Activated naive CD4-positive, alpha-beta T cell treated with anti-CD3 and anti-CD28 coated beads for 36 hours (primary cell): ENCODE measurements at regions not wholly inside any gene's neighbourhood (a gene's known extent, or its start where the extent isn't known, plus 50 kb on each side); places are given as distances from the start of the nearest gene placed in this dataset.

Source experiments
- CTCF ChIA-PET: fragments of 350-600 bp; sonication (Branson Sonifier 250); formaldehyde crosslinking; loops from one replicate; lab custom pipeline; 2021; ENCODE audit warnings: antibody characterized with exemption; lab: Charles Lee
- DNase-seq: peaks from one replicate; pipeline ENCODE4 v3.0.0-alpha.2; 2020
- H3K27ac Mint-ChIP-seq: one replicate; pipeline ENCODE4 v1.8.0; 2021; ENCODE audit warnings: mild to moderate bottlenecking, mixed read lengths
- H3K27me3 Mint-ChIP-seq: one replicate; pipeline ENCODE4 v1.8.0; 2021; ENCODE audit warnings: low read depth, mixed read lengths
- H3K36me3 Mint-ChIP-seq: one replicate; pipeline ENCODE4 v1.8.0; 2021; ENCODE audit warnings: low read depth, mixed read lengths
- H3K4me1 Mint-ChIP-seq: one replicate; pipeline ENCODE4 v1.8.0; 2021; ENCODE audit warnings: low read depth, mixed read lengths
- H3K4me3 Mint-ChIP-seq: one replicate; pipeline ENCODE4 v1.8.0; 2021; ENCODE audit warnings: mild to moderate bottlenecking, moderate library complexity, mixed read lengths
- H3K9me3 Mint-ChIP-seq: one replicate; pipeline ENCODE4 v1.8.0; 2021; ENCODE audit warnings: mixed read lengths
- intact Hi-C: fragments of 100-400 bp; cut with micrococcal nuclease; formaldehyde crosslinking; loops from one replicate; pipeline ENCODE4 v1.15.1; 2023

DNA sequence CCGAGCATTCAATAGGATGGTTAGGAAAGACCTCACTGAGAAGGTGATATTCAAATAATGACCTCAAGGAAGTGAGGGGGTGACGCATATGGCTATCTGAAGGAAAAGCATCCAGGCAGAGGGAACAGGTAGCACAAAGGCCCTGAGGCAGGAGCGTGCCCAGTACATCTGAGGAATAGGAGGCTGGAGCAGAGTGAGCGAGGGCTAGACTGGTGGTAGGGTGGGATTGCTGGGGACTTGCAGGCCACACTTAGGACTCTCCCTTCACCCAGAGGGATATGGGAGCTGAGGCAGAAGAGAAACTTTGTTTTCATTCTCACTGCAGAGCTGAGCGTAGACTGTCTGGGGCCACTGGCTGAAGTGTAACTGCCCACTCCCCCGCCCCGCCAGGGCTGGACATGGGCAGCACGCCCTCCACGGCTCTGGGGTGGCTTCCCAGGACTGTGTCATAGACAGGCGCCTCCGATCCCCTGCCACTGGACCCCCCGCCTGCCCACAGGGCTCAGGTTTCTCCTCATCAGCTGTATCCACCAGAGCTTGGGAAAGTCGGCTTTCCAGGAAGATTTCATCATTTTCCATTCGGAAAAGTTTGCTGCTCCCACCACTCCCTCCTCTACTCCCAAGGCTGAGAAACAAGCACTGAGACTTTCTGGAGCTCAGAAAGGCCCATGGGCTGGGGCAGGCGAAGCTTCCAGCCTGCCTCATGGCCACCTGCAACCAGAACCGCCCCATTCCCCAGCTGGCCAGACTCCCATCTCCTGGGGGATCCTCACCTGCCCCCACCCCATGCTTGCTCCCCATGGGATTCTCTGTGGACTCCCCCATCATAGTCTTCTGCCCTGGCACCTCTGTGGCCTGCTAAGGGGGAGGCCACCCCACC is 142.6 kb downstream of the MRPL14 start:
- H3K4me1 Mint-ChIP-seq, result no peaks in the 10 kb centered on the region
- DNase-seq, result no peak
- intact Hi-C loops, result no loop called here
- H3K9me3 Mint-ChIP-seq, result no peaks in the 10 kb centered on the region
- no peaks in the 10 kb centered on the region for H3K36me3 Mint-ChIP-seq
- CTCF ChIA-PET, result no interaction called here
- no peak overlapping the region for H3K4me3 Mint-ChIP-seq
- H3K27ac Mint-ChIP-seq, result no peak overlapping the region
- H3K27me3 Mint-ChIP-seq, result no peaks in the 10 kb centered on the region

GRCh38 chr6:43983632-43984031 is 143.6 kb downstream of the MRPL14 start:
- no peaks in the 10 kb centered on the region for H3K4me1 Mint-ChIP-seq
- H3K27me3 Mint-ChIP-seq, result no peaks in the 10 kb centered on the region
- H3K9me3 Mint-ChIP-seq, result no peaks in the 10 kb centered on the region
- intact Hi-C loops, result no loop called here
- no peak for DNase-seq
- no peak overlapping the region for H3K27ac Mint-ChIP-seq
- H3K4me3 Mint-ChIP-seq, result no peak overlapping the region
- CTCF ChIA-PET, result no interaction called here
- H3K36me3 Mint-ChIP-seq, result no peaks in the 10 kb centered on the region

GRCh38 chr6:43983191-43983590 is 144.1 kb downstream of the MRPL14 start:
- intact Hi-C loops, result no loop called here
- DNase-seq, result no peak
- no peaks in the 10 kb centered on the region for H3K4me1 Mint-ChIP-seq
- H3K4me3 Mint-ChIP-seq, result no peak overlapping the region
- H3K9me3 Mint-ChIP-seq, result no peaks in the 10 kb centered on the region
- H3K27ac Mint-ChIP-seq, result no peak overlapping the region
- CTCF ChIA-PET, result no interaction called here
- H3K36me3 Mint-ChIP-seq, result no peaks in the 10 kb centered on the region
- H3K27me3 Mint-ChIP-seq, result no peaks in the 10 kb centered on the region

GRCh38 chr6:43982084-43982625 is 145.1 kb downstream of the MRPL14 start:
- no peaks in the 10 kb centered on the region for H3K4me1 Mint-ChIP-seq

GRCh38 chr6:43981363-43981990 is 145.8 kb downstream of the MRPL14 start:
- H3K4me3 Mint-ChIP-seq, result no peak overlapping the region
- H3K36me3 Mint-ChIP-seq, result no peaks in the 10 kb centered on the region
- no peak overlapping the region for H3K27ac Mint-ChIP-seq
- no peaks in the 10 kb centered on the region for H3K4me1 Mint-ChIP-seq
- CTCF ChIA-PET, result interaction anchor here (1.2 to 1.7 kb wide), 2 partner anchors 10 to 212 kb away, joined by 3 to 4 read pairs; no protein-coding TSS in a partner anchor
- peaks cover 4% of the 10 kb centered on the region for H3K27me3 Mint-ChIP-seq
- H3K9me3 Mint-ChIP-seq, result no peaks in the 10 kb centered on the region
- intact Hi-C loops, result no loop called here
- no peak for DNase-seq

More at GRCh38 chr6:43982084-43982625, 145.1 kb downstream of the MRPL14 start:
- H3K36me3 Mint-ChIP-seq, result no peaks in the 10 kb centered on the region
- peaks cover 2% of the 10 kb centered on the region for H3K27me3 Mint-ChIP-seq
- no peak for DNase-seq
- H3K4me3 Mint-ChIP-seq, result no peak overlapping the region
- CTCF ChIA-PET, result no interaction called here
- H3K27ac Mint-ChIP-seq, result no peak overlapping the region
- intact Hi-C loops, result no loop called here
- H3K9me3 Mint-ChIP-seq, result no peaks in the 10 kb centered on the region

DNA sequence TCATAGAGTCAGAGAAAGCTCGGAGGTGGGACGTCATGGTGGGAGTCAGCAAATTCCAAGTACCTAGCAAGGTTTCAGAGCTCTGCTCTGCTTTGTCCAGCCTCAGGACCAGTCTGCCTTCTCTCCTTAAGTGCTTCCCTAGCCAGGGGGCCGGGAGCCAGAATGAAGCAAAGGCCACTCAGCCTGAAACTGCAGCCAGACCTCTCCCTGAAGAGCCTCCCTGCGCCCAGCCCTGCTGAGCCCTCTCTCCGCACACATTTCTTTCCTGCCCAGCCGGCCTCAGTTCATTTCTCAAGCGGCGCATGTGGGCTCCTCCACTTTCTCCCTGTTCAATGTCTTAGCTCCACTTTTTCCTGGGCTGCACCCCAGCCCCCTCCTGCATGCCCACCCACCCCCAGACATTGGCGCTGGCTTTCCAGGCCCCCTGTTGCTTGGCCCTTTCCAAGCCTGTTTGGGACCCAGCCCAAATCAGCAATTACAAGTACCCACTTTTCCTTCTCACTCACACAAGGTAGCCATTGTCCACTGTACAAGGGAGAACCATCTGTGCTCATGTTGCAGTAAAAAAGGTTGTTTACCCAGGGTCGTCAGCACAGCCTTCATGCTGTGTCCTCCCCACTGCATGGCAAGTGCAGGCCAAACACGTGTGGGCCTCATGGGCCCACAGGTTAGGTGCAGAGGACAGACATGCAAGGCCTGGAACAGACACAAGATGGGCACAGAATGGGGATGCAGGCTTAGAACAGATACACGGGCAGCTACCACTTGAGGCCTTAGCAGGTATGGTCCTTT is 147.1 kb downstream of the MRPL14 start:
- DNase-seq, result no peak
- Mint-ChIP-seq H3K9me3 (no peaks in the 10 kb centered on the region), H3K27me3 (peaks cover 4% of the 10 kb centered on the region), H3K27ac (no peak overlapping the region), H3K4me3 (no peak overlapping the region), H3K36me3 (no peaks in the 10 kb centered on the region), H3K4me1 (no peaks in the 10 kb centered on the region)
- intact Hi-C loops, result no loop called here
- CTCF ChIA-PET, result interaction anchor here (1.2 to 1.7 kb wide), 2 partner anchors 9 to 211 kb away, joined by 3 to 4 read pairs; no protein-coding TSS in a partner anchor

DNA sequence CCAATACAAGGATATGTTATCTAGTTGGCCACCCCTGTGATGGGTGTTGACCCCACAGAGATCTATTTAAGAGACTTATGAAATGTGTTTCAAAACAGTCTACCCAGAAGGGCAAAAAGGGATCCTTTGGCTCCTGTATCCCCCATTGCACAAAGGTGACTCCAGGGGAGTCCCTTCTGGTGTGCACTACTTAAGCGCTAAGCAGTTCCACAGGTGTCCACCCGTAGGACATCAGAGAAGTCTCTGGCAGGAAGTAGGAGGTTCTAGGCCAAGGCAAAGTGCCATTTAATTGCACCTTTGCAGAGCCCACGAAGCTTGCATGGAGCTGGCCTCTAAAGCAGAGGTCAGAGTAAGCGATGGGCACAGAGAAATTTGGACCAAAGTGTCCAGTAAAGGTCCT is 147.7 kb downstream of the MRPL14 start:
- no peaks in the 10 kb centered on the region for H3K36me3 Mint-ChIP-seq
- no peaks in the 10 kb centered on the region for H3K4me1 Mint-ChIP-seq
- CTCF ChIA-PET, result interaction anchor here (1.7 kb wide), 1 partner anchor 8 kb away, joined by 4 read pairs; no protein-coding TSS in a partner anchor
- H3K27me3 Mint-ChIP-seq, result peaks cover 4% of the 10 kb centered on the region
- no peaks in the 10 kb centered on the region for H3K9me3 Mint-ChIP-seq
- DNase-seq, result no peak
- H3K27ac Mint-ChIP-seq, result no peak overlapping the region
- intact Hi-C loops, result no loop called here
- no peak overlapping the region for H3K4me3 Mint-ChIP-seq

DNA sequence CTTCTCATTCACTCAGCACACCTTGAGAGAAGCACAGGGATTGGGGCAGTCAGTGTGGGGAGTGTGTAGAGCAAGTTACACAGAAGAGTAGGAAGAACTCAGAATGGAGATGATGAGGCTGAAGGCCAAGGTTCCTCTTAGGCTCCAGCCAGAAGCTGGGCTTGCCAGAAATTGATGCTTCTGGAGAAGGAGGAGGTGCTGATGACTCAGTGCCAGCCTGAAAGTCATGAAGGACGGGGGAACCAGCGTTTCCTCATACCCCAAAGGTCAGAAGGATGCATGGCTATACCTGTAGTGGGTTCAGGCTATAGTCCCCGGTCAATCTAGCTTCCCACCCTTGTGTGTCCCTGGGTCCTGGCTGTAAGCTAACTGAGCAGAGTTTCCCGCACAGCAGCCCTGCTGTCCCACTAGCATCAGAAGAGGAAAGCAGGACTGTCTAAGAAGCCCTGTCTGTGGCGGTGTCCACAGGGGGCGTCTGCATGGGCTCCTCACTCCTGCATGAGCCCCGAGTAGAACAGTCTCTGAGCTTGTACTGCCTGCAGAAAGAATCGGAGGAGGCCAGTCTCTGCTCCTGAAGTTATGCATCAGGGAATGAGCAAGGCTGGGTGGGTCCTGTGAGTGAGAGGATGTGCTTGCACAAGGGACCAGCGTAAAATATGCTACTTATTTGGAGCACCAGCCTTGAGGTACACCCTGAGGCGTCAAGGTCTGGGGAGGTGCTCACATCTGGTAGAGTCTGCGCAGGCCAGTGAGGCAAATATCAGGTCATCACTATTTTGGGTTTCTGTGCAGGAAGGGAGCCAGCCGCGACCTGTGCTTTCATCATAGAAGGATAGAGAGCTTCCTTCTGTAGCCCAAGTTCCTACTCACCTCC is 148.5 kb downstream of the MRPL14 start:
- Mint-ChIP-seq H3K4me3 (no peak overlapping the region), H3K9me3 (no peaks in the 10 kb centered on the region), H3K4me1 (no peaks in the 10 kb centered on the region), H3K27me3 (peaks cover 4% of the 10 kb centered on the region), H3K27ac (no peak overlapping the region), H3K36me3 (no peaks in the 10 kb centered on the region)
- CTCF ChIA-PET, result no interaction called here
- intact Hi-C loops, result no loop called here
- DNase-seq, result no peak

DNA sequence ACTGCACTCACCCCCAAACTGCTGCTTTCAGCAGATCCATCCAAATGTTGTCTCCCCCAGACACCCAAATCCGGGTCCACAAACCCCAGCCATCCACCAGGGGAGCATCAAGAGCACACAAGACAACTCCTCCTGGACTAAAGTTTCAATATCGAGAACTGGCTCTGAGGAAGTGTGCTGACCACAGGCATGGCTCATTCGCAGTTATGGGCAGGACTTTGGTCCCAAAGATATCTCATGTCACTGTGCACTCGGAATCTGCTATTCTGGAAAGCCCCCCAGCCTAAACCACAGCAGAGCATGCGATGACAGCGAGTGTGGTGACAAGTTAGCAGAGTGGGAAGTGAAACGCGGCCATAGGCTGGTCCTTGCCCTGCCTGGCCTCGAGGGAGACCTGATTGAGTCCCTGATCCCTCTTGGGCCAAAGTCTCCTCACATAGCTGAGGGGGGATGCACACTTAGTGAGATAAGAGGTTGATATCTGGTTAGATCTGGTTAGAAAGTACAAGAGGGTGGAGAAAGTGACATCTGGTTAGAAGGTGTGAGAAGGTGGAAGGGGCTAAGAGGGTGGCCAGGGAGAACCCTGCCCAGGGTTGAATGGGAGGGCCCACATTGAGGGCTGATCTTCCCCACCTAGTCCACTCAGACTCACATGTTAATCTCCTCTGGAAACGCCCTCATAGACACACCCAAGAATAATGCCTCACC is 149.7 kb downstream of the MRPL14 start:
- Mint-ChIP-seq H3K27ac (no peak overlapping the region), H3K9me3 (no peaks in the 10 kb centered on the region), H3K27me3 (peaks cover 4% of the 10 kb centered on the region), H3K4me3 (no peak overlapping the region), H3K36me3 (no peaks in the 10 kb centered on the region), H3K4me1 (no peaks in the 10 kb centered on the region)
- intact Hi-C loops, result no loop called here
- CTCF ChIA-PET, result no interaction called here
- DNase-seq, result no peak

- DNase-seq, result no peak
- H3K4me1 Mint-ChIP-seq, result no peaks in the 10 kb centered on the region
- no peak overlapping the region for H3K4me3 Mint-ChIP-seq
- intact Hi-C loops, result no loop called here
- H3K27ac Mint-ChIP-seq, result no peak overlapping the region
- H3K27me3 Mint-ChIP-seq, result peaks cover 4% of the 10 kb centered on the region
- H3K9me3 Mint-ChIP-seq, result no peaks in the 10 kb centered on the region
- CTCF ChIA-PET, result no interaction called here
- no peaks in the 10 kb centered on the region for H3K36me3 Mint-ChIP-seq
Measured at GRCh38 chr6:43976706-43977403, 150.4 kb downstream of the MRPL14 start.
